HG03442 (cell line): ENCODE measurements at regions not wholly inside any gene's neighbourhood (a gene's known extent, or its start where the extent isn't known, plus 50 kb on each side); places are given as distances from the start of the nearest gene placed in this dataset.
"Not testable (repeated sequence)": the region's sequence is repeated elsewhere in the genome, so short reads cannot be mapped to it uniquely, and the experiment has no call there.

ENCODE experiments used
- ATAC-seq: cut with Tn5 transposase; IDR thresholded peaks from one replicate; pipeline ENCODE4 v1.9.1; 2021; ENCODE audit warnings: mild to moderate bottlenecking, moderate library complexity; ENCODE audit not compliant: unreplicated experiment

GRCh38 chr21:15306271-15306670 is 241.5 kb upstream of the NRIP1 start:
- ATAC-seq, result no peak

GRCh38 chr21:15308333-15308732 is 243.5 kb upstream of the NRIP1 start:
- no peak for ATAC-seq

GRCh38 chr21:15309022-15309590 is 244.3 kb upstream of the NRIP1 start:
- no peak for ATAC-seq

- ATAC-seq, result no peak
Observed at GRCh38 chr21:15309721-15310120, 244.9 kb upstream of the NRIP1 start.

- no peak for ATAC-seq
Observed at GRCh38 chr21:15311510-15311909, 246.7 kb upstream of the NRIP1 start.

GRCh38 chr21:15317034-15317433 is 252.2 kb upstream of the NRIP1 start:
- ATAC-seq, result not testable (repeated sequence)

- no peak for ATAC-seq
Observed at GRCh38 chr21:15319727-15320126, 254.9 kb upstream of the NRIP1 start.

- no peak for ATAC-seq
Observed at GRCh38 chr21:15324542-15324941, 259.7 kb upstream of the NRIP1 start.

- ATAC-seq, result no peak
Observed at GRCh38 chr21:15326032-15326867, 261.4 kb upstream of the NRIP1 start.

- ATAC-seq, result no peak
Observed at GRCh38 chr21:15327637-15328265, 263.0 kb upstream of the NRIP1 start.

- no peak for ATAC-seq
Observed at GRCh38 chr21:15329191-15329590, 264.4 kb upstream of the NRIP1 start.

- ATAC-seq, result no peak
Observed at GRCh38 chr21:15330872-15331271, 266.1 kb upstream of the NRIP1 start.

- no peak for ATAC-seq
Observed at GRCh38 chr21:15332572-15332971, 267.8 kb upstream of the NRIP1 start.

GRCh38 chr21:15333136-15333710 is 268.4 kb upstream of the NRIP1 start:
- ATAC-seq, result no peak

- no peak for ATAC-seq
Observed at GRCh38 chr21:15333951-15334350, 269.2 kb upstream of the NRIP1 start.

GRCh38 chr21:15343066-15343465 is 278.3 kb upstream of the NRIP1 start:
- no peak for ATAC-seq

GRCh38 chr21:15352009-15352408 is 287.2 kb upstream of the NRIP1 start:
- ATAC-seq, result no peak

GRCh38 chr21:15353546-15353945 is 288.7 kb upstream of the NRIP1 start:
- ATAC-seq, result no peak

- no peak for ATAC-seq
Observed at GRCh38 chr21:15354516-15354915, 289.7 kb upstream of the NRIP1 start.

GRCh38 chr21:15355066-15355465 is 290.3 kb upstream of the NRIP1 start:
- ATAC-seq, result no peak

GRCh38 chr21:15359251-15359650 is 294.5 kb upstream of the NRIP1 start:
- no peak for ATAC-seq

GRCh38 chr21:15362458-15362857 is 297.7 kb upstream of the NRIP1 start:
- ATAC-seq, result no peak
